Body of pancreas (tissue), 4 donors: ENCODE measurements at regions not wholly inside any gene's neighbourhood (a gene's known extent, or its start where the extent isn't known, plus 50 kb on each side); places are given as distances from the start of the nearest gene placed in this dataset.

Experiments used
- CTCF ChIP-seq, 7 experiments: fragments of 450-650 bp in 4 of 7; fragments of 200-600 bp in 3 of 7; sonication (generic) in 3 of 7; IDR thresholded peaks; one replicate each; pipeline ENCODE4 v1.5.1; 2016 to 2019; ENCODE audit warnings: antibody characterized with exemption in 7 of 7
- POLR2A ChIP-seq, 3 donors: fragments of 450-650 bp; IDR thresholded peaks; one replicate each; pipeline ENCODE4 v1.6.1; 2016; ENCODE audit warnings: antibody characterized with exemption in 3 of 3, mild to moderate bottlenecking in 2 of 3

GRCh38 chr13:97520061-97520460 lies 86.1 kb downstream of the RAP2A start:
- TF ChIP-seq CTCF (IDR thresholded peaks at IDR 0.05) (no peak), POLR2A (IDR thresholded peaks at IDR 0.05) (no peak)
